ELR (cell line): ENCODE measurements at regions not wholly inside any gene's neighbourhood (a gene's known extent, or its start where the extent isn't known, plus 50 kb on each side); places are given as distances from the start of the nearest gene placed in this dataset.

Experiments used
- DNase-seq: peaks from one replicate; pipeline ENCODE4 v3.0.0-alpha.2; 2015; ENCODE audit warnings: low read depth

DNA sequence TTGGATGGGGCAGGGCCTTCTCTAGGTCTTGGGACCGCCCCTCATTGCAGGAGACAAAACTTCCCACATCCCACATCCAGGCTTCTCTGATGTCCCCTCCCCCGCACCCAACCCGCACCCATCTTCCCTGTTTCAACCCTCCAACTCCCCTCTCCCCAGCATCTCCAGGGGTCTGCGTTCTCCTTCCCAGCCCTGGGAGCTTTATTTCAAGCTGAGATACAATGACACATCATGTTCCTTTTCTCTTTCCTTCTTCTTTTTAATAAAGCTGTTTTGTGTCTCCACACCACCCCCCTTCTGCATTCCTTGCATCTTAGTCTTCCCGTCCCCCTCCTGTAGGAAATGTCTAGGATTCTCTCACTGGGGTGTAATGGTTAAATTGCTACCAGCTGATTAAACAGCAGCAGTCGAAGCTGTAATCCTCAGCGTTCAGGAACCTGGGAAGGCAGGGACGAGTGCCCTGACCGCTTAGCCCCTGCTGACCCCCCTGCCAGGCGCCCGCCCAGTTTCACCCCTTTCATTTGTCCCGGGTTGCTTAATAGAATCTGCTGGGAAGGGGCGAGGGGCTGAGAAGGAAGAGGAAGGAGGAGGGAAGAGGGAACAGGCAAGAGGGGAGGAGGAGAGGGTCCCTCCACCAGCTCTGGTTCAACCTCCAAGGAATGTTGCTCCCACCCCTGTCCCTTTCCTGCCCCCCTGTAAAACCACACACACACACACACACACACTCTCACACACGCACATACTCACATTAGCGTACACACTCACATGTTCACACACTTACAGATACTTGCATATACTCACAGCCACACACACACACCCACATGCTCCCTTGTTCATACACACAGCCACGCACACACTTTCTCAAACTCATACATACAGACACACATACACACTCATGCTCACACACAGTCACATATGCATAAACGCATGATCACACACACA is 104.5 kb upstream of the MED13L start:
- peak; percentile 98 for DNase-seq

DNA sequence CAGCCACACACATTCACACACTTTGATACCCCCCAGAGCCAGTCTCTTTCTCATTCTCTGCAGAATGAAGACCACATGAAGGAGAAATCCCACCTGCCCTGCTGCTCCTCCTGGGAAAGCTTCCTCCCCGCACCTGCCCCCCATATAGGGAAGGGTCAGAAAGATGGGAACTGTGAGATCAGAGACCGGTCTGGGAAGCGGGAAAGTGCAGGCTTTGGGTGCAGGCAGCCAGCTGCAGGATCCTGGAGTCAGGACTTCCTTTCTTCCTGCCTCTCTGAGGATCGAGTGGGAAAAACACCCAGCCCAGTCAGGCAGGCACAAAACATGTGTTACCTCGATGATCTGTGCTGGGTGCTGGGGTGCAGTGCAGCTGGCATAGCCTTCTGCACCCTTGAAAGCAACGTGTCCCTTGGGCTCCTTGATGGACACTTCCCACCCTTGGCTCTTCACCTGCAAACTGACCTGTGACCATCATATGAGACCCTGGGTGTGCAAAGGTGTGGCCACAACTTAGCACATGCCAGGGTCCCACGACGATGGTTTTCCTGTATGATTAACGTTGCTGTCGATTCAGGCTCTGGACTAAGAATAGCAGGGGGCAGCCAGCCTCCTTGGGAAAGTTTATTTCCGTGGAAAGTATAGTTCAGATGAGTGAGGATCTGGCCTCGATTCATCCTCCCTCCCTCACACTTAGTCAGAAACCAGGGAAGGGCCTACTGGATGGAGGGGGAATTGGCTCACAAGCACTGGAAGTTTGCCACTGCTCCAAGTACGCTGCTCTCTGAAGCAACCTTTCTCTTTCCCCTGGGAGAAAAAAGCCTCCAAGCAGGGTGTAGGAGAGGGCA is 105.4 kb upstream of the MED13L start:
- DNase-seq: peak; percentile 98

DNA sequence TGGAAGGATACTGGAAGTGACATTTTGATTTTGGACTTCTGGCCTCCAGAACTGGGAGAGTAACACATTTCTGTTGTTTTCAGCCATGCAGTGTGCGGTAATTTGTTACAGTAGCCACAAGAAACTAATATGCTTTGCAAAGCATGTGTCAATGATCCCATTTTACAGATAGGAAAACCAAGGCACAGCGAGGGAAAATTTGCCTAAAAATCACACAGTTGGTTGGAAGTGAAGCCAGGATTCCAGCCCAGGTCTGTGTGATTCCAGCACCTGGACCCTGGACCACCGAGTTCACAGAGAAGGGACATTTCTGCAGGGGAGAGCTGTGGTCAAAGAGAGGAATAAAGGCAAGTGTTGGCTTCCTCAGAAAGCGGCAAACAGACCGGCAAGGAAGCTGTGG is 106.7 kb upstream of the MED13L start:
- DNase-seq: no peak

DNA sequence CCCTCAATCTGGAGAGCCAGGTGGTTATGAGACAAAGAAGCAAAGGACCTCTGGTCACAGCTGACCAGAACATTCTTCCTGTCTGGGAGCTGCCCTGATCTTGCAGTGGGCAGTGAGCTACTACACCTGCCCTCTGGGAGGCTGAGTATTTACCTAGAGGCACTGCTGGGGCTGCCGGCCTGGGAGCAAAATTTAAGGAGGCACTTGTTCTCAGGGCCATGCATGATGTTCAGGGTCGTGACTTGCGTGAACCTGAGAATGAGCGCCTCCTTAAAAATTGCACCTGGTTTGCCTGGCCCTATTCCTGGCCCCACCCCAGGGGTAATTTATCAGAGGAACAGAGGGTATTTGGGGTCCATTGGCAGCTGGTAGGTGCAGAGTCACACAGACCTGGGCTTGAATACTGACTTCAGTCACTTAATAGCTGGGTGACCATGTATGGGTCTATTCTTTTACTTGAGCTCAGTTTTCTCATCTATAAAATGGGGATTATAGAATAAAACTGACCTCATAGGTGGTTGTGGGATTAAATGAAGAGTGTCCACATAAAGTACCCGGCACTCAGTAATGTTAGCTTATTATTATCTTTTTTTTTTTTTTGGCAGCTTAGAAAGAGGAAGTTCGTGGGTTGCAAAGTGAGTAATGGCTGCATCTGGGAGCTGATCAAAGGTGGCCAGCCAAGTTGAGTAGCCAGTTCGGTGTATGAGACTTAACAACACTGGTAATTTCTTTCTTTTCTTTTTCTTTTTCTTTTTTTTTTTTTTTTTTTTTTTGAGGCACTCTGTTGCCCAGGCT is 107.4 kb upstream of the MED13L start:
- DNase-seq: peak; percentile 64

DNA sequence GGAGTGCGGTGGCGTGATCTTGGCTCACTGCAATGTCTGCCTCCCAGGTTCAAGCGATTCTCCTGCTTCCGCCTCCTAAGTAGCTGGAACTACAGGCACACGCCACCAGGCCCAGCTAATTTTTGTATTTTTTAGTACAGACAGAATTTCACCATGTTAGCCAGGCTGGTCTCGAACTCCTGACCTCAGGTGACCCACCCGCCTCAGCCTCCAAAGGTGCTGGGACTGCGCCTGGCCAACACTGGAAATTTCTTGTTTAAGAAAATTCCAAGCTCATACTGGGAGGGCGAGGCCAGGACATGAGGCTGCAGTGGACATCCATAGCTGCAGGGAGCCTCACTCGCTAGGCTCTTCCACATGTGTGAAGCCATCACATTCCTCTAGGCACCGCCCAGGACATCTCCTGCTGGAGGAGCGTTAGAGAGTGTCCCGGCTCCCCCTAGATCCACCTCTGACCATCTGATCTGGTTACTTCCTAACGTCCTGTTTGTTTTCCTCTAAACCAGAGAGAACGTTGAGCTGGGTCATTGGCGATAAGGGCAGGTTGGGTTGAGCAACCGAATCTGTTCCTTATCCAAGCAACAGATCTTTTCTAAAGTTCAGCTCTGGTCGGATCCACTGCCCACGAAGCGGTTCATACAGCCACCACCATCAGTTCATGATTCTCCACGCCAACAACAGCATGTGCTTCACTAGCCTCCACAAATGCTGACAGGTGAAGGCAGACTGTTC is 108.2 kb upstream of the MED13L start:
- DNase-seq: no peak

DNA sequence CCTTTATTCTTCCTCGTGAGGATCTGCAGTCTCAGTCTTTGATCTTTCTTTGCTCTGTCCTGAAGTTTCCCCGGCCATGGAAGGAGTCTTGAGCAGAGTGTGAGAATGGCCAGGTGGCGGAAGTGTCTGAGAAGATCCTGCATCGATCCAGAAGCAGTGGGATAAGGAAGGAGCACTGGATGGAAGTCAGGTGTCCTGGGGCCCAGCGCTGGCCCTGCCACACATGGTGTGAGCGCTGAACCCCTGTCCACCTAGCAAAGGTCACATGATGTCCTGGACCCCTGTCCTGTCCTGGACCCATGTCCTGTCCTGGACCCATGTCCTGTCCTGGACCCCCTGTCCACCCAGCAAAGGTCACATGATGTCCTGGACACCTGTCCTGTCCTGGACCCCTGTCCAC is 111.8 kb upstream of the MED13L start:
- DNase-seq: no peak

DNA sequence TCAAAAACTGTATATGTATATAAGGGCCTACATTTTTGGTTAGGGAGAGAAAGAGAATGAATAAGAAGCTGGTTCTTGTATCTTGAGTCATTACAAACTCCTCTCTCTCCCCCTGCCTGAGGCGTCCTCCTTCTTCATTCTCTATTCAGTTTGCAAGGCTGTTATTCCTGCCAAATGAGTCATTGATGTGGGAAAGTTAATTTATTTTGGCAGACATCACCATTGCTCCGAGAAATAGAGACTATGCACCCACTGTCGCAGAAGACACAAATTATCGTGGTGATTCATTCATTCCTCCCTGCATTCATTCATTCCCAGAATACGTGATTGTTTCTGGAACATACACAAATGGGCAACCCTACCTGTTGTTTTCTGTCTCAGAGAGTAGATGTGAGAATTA is 112.5 kb upstream of the MED13L start:
- DNase-seq: peak; percentile 97

DNA sequence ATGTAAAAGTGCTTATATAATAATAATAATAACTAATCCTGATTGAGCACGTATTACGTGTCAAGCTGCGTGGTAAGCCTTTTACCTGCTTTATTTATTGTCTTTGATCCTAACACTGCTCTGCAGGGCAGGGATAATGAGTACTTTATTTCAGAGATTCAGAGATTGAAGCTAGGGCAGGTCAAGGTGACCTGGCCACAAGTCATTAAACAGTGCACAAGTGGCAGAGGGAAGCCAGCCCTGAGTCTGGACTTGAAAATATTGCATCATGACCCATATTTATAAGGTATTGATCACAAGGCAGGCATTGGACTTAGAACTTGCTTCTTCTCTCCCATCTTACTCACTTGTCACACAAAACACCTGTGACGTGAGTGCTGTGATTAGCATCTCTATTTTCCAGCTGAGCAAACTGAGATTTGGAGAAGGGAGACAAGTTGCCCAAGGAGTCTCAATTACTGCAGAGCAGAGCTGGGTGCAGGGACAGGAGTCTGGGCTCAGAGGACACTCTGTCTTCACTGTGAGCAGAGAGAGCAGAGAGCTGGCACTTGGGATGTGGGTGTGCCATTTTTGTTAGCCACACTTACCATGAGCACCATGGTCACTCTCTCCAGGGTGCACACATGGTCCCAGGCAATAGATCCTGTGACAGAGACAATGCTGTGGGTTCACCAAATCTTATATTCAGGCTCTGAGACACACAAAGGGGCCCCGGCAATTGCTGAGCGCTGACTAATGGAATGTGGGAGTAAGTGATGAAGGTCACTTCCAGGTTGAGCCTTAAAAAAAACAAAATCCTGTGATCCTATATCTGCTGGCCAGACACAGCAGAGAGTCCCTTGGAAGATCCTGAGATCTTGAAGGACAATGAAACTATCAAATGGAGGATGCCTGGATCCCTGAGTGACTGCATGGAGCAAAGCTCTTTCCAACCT is 113.2 kb upstream of the MED13L start:
- peak; percentile 82 for DNase-seq

DNA sequence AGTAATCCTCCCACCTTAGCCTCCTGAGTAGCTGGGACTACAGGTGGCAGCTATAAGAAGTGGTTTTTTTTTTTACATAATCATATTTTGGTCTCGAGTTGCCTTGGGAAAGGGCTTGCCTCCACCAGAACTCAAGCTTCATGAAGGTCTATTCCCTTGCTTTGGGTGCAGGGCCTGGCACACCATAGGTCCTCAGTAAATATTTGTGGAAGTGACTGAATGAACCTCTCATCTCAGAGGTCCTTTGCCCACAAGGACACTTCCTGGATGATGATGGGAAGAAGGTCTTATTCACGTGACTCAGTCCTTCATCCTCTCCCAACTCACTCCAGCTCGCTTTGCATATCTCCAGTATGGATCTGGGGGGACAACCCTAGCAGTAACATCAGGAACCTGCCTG is 114.0 kb upstream of the MED13L start:
- DNase-seq: no peak

DNA sequence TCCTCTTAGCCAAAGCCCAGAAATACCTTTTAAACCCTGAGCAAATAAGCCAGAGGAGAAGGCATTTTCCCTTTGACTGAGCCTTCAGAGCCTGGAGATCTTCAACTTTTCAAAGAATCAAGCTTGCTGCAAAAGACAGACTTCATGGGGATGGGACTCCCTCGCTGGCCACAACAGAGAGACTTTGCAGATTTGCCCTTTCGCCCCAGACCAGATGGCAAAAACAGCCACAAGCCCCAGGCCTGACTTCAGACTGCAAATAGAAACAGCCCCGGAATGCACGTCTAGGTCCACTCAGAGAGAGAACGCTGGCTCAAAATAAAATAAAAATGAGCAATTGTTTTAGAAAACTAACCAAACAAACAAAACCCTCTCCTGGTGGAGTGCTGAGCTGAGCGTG is 114.6 kb upstream of the MED13L start:
- no peak for DNase-seq

DNA sequence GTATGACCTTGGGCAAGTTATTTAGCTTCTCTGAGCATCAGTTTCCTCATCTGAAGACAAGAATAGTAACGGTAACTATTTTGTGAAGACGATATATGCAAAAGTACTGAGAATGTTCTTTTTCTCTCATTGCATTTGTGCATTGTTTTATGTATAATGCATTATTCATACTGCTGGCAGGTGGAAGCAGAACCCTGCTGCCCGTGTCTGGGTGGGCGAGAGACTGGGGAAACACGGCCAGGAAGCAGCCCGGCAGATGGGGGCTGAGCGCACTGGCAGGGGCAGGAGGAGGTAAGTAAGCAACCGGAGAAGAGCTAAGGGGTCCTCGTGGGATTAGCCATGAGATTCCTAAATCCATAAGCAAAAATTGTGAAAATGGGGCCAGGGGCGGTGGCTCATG is 115.8 kb upstream of the MED13L start:
- no peak for DNase-seq

DNA sequence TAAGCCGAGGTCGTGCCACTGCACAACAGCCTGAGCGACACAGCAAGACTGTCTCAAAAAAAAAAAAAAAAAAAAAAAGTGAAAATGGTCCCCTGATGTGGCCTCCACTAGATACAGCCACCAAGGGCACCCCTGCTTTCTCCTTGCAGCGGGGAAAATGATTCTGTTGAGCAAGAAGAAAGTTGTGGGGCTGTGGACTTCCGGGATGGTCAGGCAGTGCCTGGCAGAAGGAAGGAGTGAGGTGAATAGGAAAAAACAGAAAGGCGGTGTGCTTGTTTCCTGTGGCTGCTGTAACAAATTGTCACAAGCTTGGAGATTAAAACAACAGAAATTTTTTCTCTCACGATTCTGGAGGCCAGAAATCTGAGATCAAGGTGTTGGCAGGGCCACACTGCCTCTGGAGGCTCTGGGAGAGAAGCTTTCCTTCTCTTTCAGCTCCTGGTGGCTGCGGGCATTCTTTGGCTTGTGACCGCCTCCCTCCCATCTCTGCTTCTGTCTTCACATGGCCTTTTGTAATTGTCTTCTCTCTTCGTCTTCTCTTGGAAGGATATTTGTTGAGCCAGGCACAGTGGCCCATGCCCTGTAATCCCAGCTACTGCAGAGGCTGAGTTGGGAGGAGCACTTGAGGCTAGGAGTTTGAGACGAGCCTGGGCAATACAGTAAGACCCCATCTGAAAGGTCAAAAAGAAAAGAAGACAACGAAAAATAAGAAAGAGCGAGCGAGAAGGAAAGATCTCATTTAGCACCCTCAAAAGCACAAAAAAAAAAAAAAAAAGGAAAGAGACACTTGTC is 116.6 kb upstream of the MED13L start:
- no peak for DNase-seq

DNA sequence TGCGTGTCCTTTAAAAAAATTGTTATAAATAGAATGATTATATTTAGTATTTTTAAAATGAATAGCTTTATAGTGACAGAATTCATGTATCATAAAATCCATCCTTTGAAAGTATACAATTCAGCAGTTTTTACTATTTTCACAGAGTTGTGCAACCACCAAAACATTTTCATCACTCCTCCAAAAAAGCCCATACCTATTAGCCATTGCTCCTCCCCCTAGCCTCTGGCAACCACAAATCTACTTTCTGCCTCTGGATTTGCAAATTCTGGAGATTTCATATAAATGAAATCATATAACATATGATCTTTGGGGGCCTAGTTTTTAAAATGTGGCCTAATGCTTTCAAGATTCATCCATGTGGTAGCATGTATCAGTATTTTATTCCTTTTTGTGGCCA is 117.9 kb upstream of the MED13L start:
- DNase-seq: no peak

DNA sequence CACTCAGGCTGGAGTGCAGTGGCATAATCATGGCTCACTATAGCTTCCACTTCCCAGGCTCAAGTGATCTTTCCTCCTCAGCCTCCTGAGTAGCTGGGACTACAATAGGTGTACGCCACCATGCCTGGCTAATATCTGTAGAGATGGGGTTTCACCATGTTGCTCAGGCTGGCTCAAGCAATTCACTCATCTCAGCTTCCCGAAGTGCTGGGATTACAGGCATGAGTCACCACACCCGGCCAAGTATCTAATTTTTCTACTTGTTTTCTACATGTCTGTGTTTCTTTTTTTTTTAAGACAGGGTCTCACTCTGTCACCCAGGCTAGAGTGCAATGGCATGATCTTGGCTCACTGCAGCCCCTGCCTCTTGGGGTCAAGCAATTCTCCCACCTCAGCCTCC is 119.7 kb upstream of the MED13L start:
- peak; percentile 73 for DNase-seq

DNA sequence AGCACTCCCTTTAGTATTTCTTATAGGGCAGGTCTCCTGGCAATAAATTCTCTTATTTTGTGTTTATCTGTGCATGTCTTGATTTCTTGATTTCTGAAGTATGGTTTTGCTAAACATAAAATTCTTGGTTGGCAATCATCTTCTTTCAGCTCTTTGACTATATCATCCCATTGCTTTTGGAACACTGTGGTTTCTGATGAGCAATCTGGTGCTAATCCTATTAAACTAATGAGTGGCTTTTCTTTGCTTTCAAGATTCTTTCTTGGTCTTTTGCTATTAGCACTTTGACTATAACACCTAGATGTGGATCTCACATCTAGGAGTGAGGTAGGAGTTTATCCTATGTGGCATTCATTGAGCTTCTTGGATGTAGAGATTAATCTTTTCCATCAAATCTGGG is 120.7 kb upstream of the MED13L start:
- DNase-seq: no peak

DNA sequence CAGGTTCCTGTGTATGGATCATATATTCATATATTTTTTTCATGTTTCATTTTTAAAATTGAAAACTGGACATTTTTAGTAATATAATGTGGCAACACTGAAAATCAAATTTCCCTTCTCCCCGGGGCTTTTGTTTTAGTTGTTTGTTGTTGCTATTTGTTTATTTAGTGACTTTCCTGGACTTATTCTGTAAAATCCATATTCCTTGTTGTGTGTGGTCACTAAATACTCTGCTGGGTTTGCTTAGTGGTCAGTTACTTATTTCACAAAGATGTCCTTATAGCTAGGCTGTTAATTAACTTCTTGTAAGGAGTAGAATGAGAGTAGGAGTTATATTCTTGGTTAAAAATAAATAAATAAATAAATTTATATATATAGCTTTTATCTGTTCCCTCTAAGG is 121.6 kb upstream of the MED13L start:
- no peak for DNase-seq

DNA sequence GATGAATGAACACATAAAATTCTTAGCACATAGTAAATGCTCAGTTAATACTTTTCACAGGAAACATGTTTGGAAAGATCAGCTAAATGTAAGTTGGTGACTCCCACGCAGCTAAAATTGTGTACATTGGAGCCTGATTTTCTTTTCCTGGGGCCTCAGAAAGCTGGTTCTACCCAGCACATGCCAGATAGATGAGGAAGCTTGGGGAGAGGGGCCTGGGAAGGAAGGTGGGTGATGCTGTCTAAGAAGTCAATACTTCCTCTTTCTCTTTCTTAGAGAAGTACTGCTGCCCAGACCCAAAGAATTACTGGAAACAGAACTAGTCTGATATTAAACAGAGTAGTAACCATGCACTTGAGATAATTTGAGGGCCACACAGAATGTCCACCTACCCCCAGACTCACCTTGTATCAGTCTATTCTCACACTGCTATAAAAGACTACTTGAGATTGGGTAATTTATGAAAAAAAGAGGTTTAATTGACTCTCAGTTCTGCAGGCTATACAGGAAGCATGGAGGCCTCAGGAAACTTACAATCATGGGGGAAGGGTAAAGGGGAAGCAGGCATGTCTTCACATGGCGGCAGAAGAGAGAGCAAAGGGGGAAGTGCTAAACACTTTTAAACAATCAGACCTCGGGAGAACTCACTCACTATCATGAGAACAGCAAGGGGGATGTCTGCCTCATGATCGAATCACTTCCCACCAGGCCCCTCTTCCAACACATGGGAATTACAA is 123.3 kb upstream of the MED13L start:
- DNase-seq: no peak

DNA sequence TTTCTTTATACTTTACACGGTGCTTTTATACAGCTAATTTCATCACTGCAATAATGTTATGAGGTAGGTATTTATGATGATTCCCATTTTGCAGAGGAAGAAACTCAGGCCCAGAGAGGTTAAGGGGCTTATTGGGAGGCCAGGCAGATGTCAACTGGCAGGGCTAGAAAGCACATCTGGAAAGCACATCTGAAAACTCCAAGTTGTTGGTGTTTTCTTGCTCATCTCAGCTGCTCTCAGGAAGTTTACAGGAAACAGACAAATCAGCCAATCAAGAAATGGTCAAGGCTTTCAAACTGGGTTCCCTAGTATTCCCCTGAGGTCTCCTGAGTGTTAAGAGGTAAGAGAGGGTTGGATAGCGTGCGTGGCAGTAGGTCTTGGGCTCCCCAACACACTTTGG is 124.1 kb upstream of the MED13L start:
- no peak for DNase-seq
